ENCODE measurements at regions not wholly inside any gene's neighbourhood (a gene's known extent, or its start where the extent isn't known, plus 50 kb on each side); places are given as distances from the start of the nearest gene placed in this dataset.
"Not testable (repeated sequence)": the region's sequence is repeated elsewhere in the genome, so short reads cannot be mapped to it uniquely, and the experiment has no call there.

- H3K27ac ChIP-seq, result no peak overlapping the region
- no peak for DNase-seq (ENCODE audit: low spot score)
- no peak for TF ChIP-seq CTCF (conservative IDR thresholded peaks at IDR 0.05; ENCODE audit: low read depth)
- CTCF ChIA-PET, result interaction anchor here (0.6 kb wide), 1 partner anchor 68 kb away, joined by 3 read pairs; no protein-coding TSS in a partner anchor
- POLR2A ChIA-PET (ENCODE audit: low non-redundant PET), result no interaction called here
These were observed 220.8 kb upstream of the HES1 start for GRCh38 chr3:193915099-193915498.

GRCh38 chr3:193915613-193916012, 220.3 kb upstream of the HES1 start:
- ChIA-PET CTCF (no interaction called here), POLR2A (ENCODE audit: low non-redundant PET) (no interaction called here)
- no peak for DNase-seq (ENCODE audit: low spot score)
- no peak for TF ChIP-seq CTCF (conservative IDR thresholded peaks at IDR 0.05; ENCODE audit: low read depth)
- no peak overlapping the region for H3K27ac ChIP-seq

- POLR2A ChIA-PET (ENCODE audit: low non-redundant PET), result no interaction called here
These were observed 218.8 kb upstream of the HES1 start for GRCh38 chr3:193917158-193917557.

GRCh38 chr3:193921465-193921864, 214.5 kb upstream of the HES1 start:
- H3K27ac ChIP-seq, result no peak overlapping the region
- CTCF ChIA-PET, result no interaction called here
- no peak for TF ChIP-seq CTCF (conservative IDR thresholded peaks at IDR 0.05; ENCODE audit: low read depth)
- DNase-seq (ENCODE audit: low spot score), result no peak
- POLR2A ChIA-PET (ENCODE audit: low non-redundant PET), result no interaction called here

More at GRCh38 chr3:193917158-193917557, 218.8 kb upstream of the HES1 start:
- no peak overlapping the region for H3K27ac ChIP-seq
- no peak for DNase-seq (ENCODE audit: low spot score)
- CTCF ChIA-PET, result no interaction called here
- no peak for TF ChIP-seq CTCF (conservative IDR thresholded peaks at IDR 0.05; ENCODE audit: low read depth)

- no peak for DNase-seq (ENCODE audit: low spot score)
- ChIA-PET CTCF (no interaction called here), POLR2A (ENCODE audit: low non-redundant PET) (no interaction called here)
- TF ChIP-seq CTCF (conservative IDR thresholded peaks at IDR 0.05; ENCODE audit: low read depth), result no peak
- H3K27ac ChIP-seq, result no peak overlapping the region
These were observed 213.7 kb upstream of the HES1 start for GRCh38 chr3:193922034-193922774.

- DNase-seq (ENCODE audit: low spot score); H3K27ac ChIP-seq; CTCF ChIA-PET; POLR2A ChIA-PET (ENCODE audit: low non-redundant PET): not testable (repeated sequence)
These were observed 212.0 kb upstream of the HES1 start for GRCh38 chr3:193923958-193924357.

GRCh38 chr3:193926071-193926470, 209.9 kb upstream of the HES1 start:
- H3K27ac ChIP-seq; DNase-seq (ENCODE audit: low spot score); POLR2A ChIA-PET (ENCODE audit: low non-redundant PET); CTCF ChIA-PET: not testable (repeated sequence)

GRCh38 chr3:193927413-193928206, 208.3 kb upstream of the HES1 start:
- POLR2A ChIA-PET (ENCODE audit: low non-redundant PET); H3K27ac ChIP-seq; DNase-seq (ENCODE audit: low spot score): not testable (repeated sequence)
- CTCF ChIA-PET, result interaction anchor here (0.6 to 1.2 kb wide), 2 partner anchors 54 to 199 kb away, joined by 3 read pairs; no protein-coding TSS in a partner anchor

Measured in RWPE1 (cell line).